ENCODE measurements at regions not wholly inside any gene's neighbourhood (a gene's known extent, or its start where the extent isn't known, plus 50 kb on each side); places are given as distances from the start of the nearest gene placed in this dataset.

DNA sequence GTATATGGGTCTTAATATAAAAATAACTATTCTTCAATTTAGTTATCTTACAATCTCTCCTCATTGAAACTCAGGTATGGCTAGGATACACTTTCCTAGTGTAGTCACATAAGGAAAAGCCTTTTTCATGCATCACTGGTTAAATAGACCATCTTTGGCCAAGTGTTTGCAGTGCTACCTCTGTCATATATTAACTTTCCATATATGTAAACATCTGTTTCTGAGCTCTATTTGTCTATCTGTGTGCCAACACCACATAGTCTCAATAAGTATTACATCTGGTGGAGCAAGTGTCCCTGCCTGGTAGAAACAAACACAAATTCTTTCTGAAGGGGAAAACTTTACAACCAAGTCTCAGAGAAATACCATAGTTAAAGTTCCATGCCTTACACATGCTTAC, 134.6 kb downstream of the TSEN15 start:
- H3K36me3 ChIP-seq (ENCODE audit: insufficient read depth, low read length) = no peaks in the 10 kb centered on the region

DNA sequence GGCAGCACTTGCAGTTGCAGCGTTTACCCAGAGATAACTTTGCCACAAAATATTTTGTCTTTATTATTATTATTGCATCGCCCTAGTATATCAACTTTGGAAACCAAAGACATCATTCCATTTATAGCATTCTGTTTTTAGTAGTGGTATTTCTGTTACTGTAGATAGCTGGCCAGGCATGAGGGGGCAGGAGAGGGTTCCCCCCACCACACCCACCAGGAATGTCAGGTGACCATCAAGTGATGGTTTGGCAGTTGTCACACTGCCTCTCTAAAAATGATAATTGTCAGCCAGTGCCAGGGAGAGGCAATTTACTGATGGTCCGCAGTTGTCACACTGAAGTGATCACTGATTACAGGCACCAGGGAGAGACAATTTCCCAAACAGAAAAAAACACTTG, 135.6 kb downstream of the TSEN15 start:
- Histone ChIP-seq H3K9me3 (ENCODE audit: low read length) (no peaks in the 10 kb centered on the region), H3K4me3 (ENCODE audit: low read length) (no peak overlapping the region), H3K9me2 (ENCODE audit: insufficient read depth, low read length) (no peaks in the 10 kb centered on the region), H3K27ac (ENCODE audit: low read length) (no peak overlapping the region), H4K20me1 (ENCODE audit: insufficient read depth) (no peaks in the 10 kb centered on the region), H3K9ac (ENCODE audit: low read length) (no peak overlapping the region), H3K4me2 (ENCODE audit: low read length) (no peak overlapping the region), H3K36me3 (ENCODE audit: insufficient read depth, low read length) (no peaks in the 10 kb centered on the region), H3F3A (ENCODE audit: insufficient read depth, low read length, poor library complexity, severe bottlenecking) (no peaks in the 10 kb centered on the region), H3K27me3 (ENCODE audit: insufficient read depth, low read depth, low read length) (no peaks in the 10 kb centered on the region), H2AFZ (ENCODE audit: low read depth, low read length) (no peak overlapping the region), H3K79me2 (replicated peaks; ENCODE audit: insufficient read depth, low read length) (no peaks in the 10 kb centered on the region)
- TF ChIP-seq, protein P1, sequence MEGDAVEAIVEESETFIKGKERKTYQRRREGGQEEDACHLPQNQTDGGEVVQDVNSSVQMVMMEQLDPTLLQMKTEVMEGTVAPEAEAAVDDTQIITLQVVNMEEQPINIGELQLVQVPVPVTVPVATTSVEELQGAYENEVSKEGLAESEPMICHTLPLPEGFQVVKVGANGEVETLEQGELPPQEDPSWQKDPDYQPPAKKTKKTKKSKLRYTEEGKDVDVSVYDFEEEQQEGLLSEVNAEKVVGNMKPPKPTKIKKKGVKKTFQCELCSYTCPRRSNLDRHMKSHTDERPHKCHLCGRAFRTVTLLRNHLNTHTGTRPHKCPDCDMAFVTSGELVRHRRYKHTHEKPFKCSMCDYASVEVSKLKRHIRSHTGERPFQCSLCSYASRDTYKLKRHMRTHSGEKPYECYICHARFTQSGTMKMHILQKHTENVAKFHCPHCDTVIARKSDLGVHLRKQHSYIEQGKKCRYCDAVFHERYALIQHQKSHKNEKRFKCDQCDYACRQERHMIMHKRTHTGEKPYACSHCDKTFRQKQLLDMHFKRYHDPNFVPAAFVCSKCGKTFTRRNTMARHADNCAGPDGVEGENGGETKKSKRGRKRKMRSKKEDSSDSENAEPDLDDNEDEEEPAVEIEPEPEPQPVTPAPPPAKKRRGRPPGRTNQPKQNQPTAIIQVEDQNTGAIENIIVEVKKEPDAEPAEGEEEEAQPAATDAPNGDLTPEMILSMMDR (IDR thresholded peaks at IDR 0.05; ENCODE audit: poor library complexity, severe bottlenecking) = no peak
- TF ChIP-seq, protein P2, sequence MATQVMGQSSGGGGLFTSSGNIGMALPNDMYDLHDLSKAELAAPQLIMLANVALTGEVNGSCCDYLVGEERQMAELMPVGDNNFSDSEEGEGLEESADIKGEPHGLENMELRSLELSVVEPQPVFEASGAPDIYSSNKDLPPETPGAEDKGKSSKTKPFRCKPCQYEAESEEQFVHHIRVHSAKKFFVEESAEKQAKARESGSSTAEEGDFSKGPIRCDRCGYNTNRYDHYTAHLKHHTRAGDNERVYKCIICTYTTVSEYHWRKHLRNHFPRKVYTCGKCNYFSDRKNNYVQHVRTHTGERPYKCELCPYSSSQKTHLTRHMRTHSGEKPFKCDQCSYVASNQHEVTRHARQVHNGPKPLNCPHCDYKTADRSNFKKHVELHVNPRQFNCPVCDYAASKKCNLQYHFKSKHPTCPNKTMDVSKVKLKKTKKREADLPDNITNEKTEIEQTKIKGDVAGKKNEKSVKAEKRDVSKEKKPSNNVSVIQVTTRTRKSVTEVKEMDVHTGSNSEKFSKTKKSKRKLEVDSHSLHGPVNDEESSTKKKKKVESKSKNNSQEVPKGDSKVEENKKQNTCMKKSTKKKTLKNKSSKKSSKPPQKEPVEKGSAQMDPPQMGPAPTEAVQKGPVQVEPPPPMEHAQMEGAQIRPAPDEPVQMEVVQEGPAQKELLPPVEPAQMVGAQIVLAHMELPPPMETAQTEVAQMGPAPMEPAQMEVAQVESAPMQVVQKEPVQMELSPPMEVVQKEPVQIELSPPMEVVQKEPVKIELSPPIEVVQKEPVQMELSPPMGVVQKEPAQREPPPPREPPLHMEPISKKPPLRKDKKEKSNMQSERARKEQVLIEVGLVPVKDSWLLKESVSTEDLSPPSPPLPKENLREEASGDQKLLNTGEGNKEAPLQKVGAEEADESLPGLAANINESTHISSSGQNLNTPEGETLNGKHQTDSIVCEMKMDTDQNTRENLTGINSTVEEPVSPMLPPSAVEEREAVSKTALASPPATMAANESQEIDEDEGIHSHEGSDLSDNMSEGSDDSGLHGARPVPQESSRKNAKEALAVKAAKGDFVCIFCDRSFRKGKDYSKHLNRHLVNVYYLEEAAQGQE (IDR thresholded peaks at IDR 0.05; ENCODE audit: borderline replicate concordance) = no peak
- TF ChIP-seq RAD21 (conservative IDR thresholded peaks at IDR 0.05) = no peak

More for the DNA sequence above, 134.6 kb downstream of the TSEN15 start:
- TF ChIP-seq RAD21 (conservative IDR thresholded peaks at IDR 0.05) = no peak
- TF ChIP-seq, protein P1 (IDR thresholded peaks at IDR 0.05; ENCODE audit: poor library complexity, severe bottlenecking) = no peak
- no peak for TF ChIP-seq EP300 (conservative IDR thresholded peaks at IDR 0.05; ENCODE audit: poor library complexity, severe bottlenecking)
- no peak for TF ChIP-seq EZH2 (IDR thresholded peaks at IDR 0.05; ENCODE audit: borderline replicate concordance, insufficient read depth, low read length, poor library complexity, severe bottlenecking)
- no peak for TF ChIP-seq SMC3 (conservative IDR thresholded peaks at IDR 0.05; ENCODE audit: poor library complexity)
- no peak for TF ChIP-seq MXI1 (conservative IDR thresholded peaks at IDR 0.05; ENCODE audit: poor library complexity, severe bottlenecking)
- no peak for TF ChIP-seq TAF1 (IDR thresholded peaks at IDR 0.05; ENCODE audit: low read depth)
- TF ChIP-seq, protein P2 (IDR thresholded peaks at IDR 0.05; ENCODE audit: borderline replicate concordance) = no peak
- TF ChIP-seq POLR2AphosphoS5 (IDR thresholded peaks at IDR 0.05) = no peak
- H3K9ac ChIP-seq (ENCODE audit: low read length) = no peak overlapping the region
- no peak overlapping the region for H3K4me2 ChIP-seq (ENCODE audit: low read length)
- H3K79me2 ChIP-seq (replicated peaks; ENCODE audit: insufficient read depth, low read length) = no peaks in the 10 kb centered on the region
- H3F3A ChIP-seq (ENCODE audit: insufficient read depth, low read length, poor library complexity, severe bottlenecking) = no peaks in the 10 kb centered on the region
- H4K20me1 ChIP-seq (ENCODE audit: insufficient read depth) = no peaks in the 10 kb centered on the region
- H3K9me3 ChIP-seq (ENCODE audit: low read length) = no peaks in the 10 kb centered on the region
- H2AFZ ChIP-seq (ENCODE audit: low read depth, low read length) = no peak overlapping the region
- H3K4me3 ChIP-seq (ENCODE audit: low read length) = no peak overlapping the region
- no peaks in the 10 kb centered on the region for H3K9me2 ChIP-seq (ENCODE audit: insufficient read depth, low read length)
- H3K27ac ChIP-seq (ENCODE audit: low read length) = no peak overlapping the region
- no peaks in the 10 kb centered on the region for H3K27me3 ChIP-seq (ENCODE audit: insufficient read depth, low read depth, low read length)

Measured in neural cell (in vitro differentiated cells).